ENCODE measurements at regions not wholly inside any gene's neighbourhood (a gene's known extent, or its start where the extent isn't known, plus 50 kb on each side); places are given as distances from the start of the nearest gene placed in this dataset.

GRCh38 chr9:7937761-7938491 is 138.3 kb upstream of the DMAC1 start:
- Histone ChIP-seq H3K4me3 (ENCODE audit: insufficient read length, low read depth) (no peak overlapping the region), H3K36me3 (ENCODE audit: insufficient read depth, insufficient read length, low read length) (no peaks in the 10 kb centered on the region), H3K9me3 (ENCODE audit: insufficient read depth, low read length) (peaks cover 10% of the 10 kb centered on the region), H3K4me1 (ENCODE audit: insufficient read depth, insufficient read length) (no peaks in the 10 kb centered on the region), H3K9ac (ENCODE audit: insufficient read length, low read depth) (no peak overlapping the region), H3K27me3 (ENCODE audit: insufficient read depth, insufficient read length) (no peaks in the 10 kb centered on the region)
- TF ChIP-seq ZNF274 (IDR thresholded peaks at IDR 0.05; ENCODE audit: low read depth, low read length) (no peak), YY1 (IDR thresholded peaks at IDR 0.05; ENCODE audit: insufficient read depth, insufficient read length) (no peak), SUZ12 (IDR thresholded peaks at IDR 0.05; ENCODE audit: extremely low read depth, insufficient read depth, insufficient read length) (no peak)
- DNase-seq (ENCODE audit: low read depth, low spot score), result no peak

GRCh38 chr9:7936996-7937395 is 137.4 kb upstream of the DMAC1 start:
- DNase-seq (ENCODE audit: low read depth, low spot score), result no peak

GRCh38 chr9:7936163-7936562 is 136.6 kb upstream of the DMAC1 start:
- TF ChIP-seq SUZ12 (IDR thresholded peaks at IDR 0.05; ENCODE audit: extremely low read depth, insufficient read depth, insufficient read length) (no peak), ZNF274 (IDR thresholded peaks at IDR 0.05; ENCODE audit: low read depth, low read length) (no peak), YY1 (IDR thresholded peaks at IDR 0.05; ENCODE audit: insufficient read depth, insufficient read length) (no peak)
- no peak for DNase-seq (ENCODE audit: low read depth, low spot score)
- Histone ChIP-seq H3K9me3 (ENCODE audit: insufficient read depth, low read length) (peaks cover 10% of the 10 kb centered on the region; the same call in 1 of the 2 replicates), H3K4me3 (ENCODE audit: insufficient read length, low read depth) (no peak overlapping the region), H3K9ac (ENCODE audit: insufficient read length, low read depth) (no peak overlapping the region), H3K36me3 (ENCODE audit: insufficient read depth, insufficient read length, low read length) (no peaks in the 10 kb centered on the region), H3K27me3 (ENCODE audit: insufficient read depth, insufficient read length) (no peaks in the 10 kb centered on the region), H3K4me1 (ENCODE audit: insufficient read depth, insufficient read length) (no peaks in the 10 kb centered on the region)

More at GRCh38 chr9:7936996-7937395, 137.4 kb upstream of the DMAC1 start:
- Histone ChIP-seq H3K27me3 (ENCODE audit: insufficient read depth, insufficient read length) (no peaks in the 10 kb centered on the region), H3K36me3 (ENCODE audit: insufficient read depth, insufficient read length, low read length) (no peaks in the 10 kb centered on the region), H3K4me3 (ENCODE audit: insufficient read length, low read depth) (no peak overlapping the region), H3K4me1 (ENCODE audit: insufficient read depth, insufficient read length) (no peaks in the 10 kb centered on the region), H3K9me3 (ENCODE audit: insufficient read depth, low read length) (peaks cover 10% of the 10 kb centered on the region; the same call in 1 of the 2 replicates), H3K9ac (ENCODE audit: insufficient read length, low read depth) (no peak overlapping the region)
- TF ChIP-seq SUZ12 (IDR thresholded peaks at IDR 0.05; ENCODE audit: extremely low read depth, insufficient read depth, insufficient read length) (no peak), ZNF274 (IDR thresholded peaks at IDR 0.05; ENCODE audit: low read depth, low read length) (no peak), YY1 (IDR thresholded peaks at IDR 0.05; ENCODE audit: insufficient read depth, insufficient read length) (no peak)

DNA sequence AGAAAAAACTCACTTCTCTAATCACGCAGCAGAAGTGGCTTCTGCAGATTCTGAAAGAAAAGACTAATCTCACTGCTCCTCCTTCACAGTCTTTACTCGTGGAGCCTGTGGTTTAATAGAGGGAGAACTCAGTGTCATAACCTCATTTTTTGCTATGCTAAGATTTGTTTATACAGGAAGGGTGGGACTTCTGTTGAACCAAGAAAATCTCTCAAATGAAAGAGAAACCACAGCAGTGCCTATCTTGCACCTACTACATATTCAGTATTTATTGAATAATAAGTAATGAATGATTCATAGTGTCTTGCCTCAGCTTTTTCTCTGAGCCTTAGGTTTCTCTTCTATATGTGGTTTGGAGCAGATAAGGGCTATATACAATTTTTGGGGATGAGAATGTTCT is 136.1 kb upstream of the DMAC1 start:
- Histone ChIP-seq H3K9ac (ENCODE audit: insufficient read length, low read depth) (no peak overlapping the region), H3K4me1 (ENCODE audit: insufficient read depth, insufficient read length) (no peaks in the 10 kb centered on the region), H3K4me3 (ENCODE audit: insufficient read length, low read depth) (no peak overlapping the region), H3K36me3 (ENCODE audit: insufficient read depth, insufficient read length, low read length) (no peaks in the 10 kb centered on the region), H3K9me3 (ENCODE audit: insufficient read depth, low read length) (peaks cover 10% of the 10 kb centered on the region; the same call in 1 of the 2 replicates), H3K27me3 (ENCODE audit: insufficient read depth, insufficient read length) (no peaks in the 10 kb centered on the region)
- TF ChIP-seq SUZ12 (IDR thresholded peaks at IDR 0.05; ENCODE audit: extremely low read depth, insufficient read depth, insufficient read length) (no peak), YY1 (IDR thresholded peaks at IDR 0.05; ENCODE audit: insufficient read depth, insufficient read length) (no peak), ZNF274 (IDR thresholded peaks at IDR 0.05; ENCODE audit: low read depth, low read length) (no peak)
- no peak for DNase-seq (ENCODE audit: low read depth, low spot score)

DNA sequence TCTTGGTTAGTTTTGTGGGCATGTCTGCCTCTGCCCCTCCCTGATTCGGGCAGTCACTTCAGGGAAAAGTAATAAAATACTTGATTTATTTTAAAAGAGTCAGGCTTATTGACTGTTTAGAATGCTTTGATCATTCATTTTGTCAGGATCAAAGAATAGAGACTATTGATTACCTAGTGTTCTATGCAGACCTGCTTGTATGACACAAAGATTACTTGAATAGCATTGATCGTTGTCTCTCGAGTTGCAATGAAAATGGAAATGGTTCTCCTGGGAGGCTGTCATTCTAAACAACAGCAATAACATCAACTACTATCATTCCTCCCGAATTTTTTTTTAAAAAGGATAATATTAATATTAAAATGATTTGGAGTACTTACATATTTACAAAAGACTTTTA is 133.2 kb upstream of the DMAC1 start:
- TF ChIP-seq ZNF274 (IDR thresholded peaks at IDR 0.05; ENCODE audit: low read depth, low read length) (no peak), SUZ12 (IDR thresholded peaks at IDR 0.05; ENCODE audit: extremely low read depth, insufficient read depth, insufficient read length) (no peak), YY1 (IDR thresholded peaks at IDR 0.05; ENCODE audit: insufficient read depth, insufficient read length) (no peak)
- no peaks in the 10 kb centered on the region for H3K4me1 ChIP-seq (ENCODE audit: insufficient read depth, insufficient read length)
- no peak overlapping the region for H3K4me3 ChIP-seq (ENCODE audit: insufficient read length, low read depth)
- H3K27me3 ChIP-seq (ENCODE audit: insufficient read depth, insufficient read length), result no peaks in the 10 kb centered on the region
- no peaks in the 10 kb centered on the region for H3K9me3 ChIP-seq (ENCODE audit: insufficient read depth, low read length)
- no peak for DNase-seq (ENCODE audit: low read depth, low spot score)
- H3K36me3 ChIP-seq (ENCODE audit: insufficient read depth, insufficient read length, low read length), result no peaks in the 10 kb centered on the region
- no peak overlapping the region for H3K9ac ChIP-seq (ENCODE audit: insufficient read length, low read depth)

DNA sequence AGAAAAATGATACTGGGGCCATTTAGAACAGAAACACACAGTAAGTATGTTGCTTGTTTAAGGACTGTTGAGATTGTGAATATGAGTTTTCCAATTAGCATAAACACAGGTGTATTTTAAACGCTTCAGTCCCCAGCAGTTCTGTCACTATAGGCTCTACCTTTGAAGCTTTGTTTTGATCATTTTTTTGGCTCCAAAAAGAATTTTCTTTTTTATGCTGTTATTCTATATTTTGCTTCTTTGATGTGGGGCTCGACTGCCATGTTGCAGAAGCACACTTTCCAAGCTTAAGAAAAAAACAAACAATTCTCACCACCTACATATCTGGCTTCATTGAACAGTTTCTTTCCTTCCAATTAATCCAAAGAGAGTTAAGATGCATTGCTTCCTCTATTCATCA is 131.0 kb upstream of the DMAC1 start:
- DNase-seq (ENCODE audit: low read depth, low spot score), result no peak
- Histone ChIP-seq H3K9ac (ENCODE audit: insufficient read length, low read depth) (no peak overlapping the region), H3K9me3 (ENCODE audit: insufficient read depth, low read length) (no peaks in the 10 kb centered on the region), H3K4me3 (ENCODE audit: insufficient read length, low read depth) (no peak overlapping the region), H3K27me3 (ENCODE audit: insufficient read depth, insufficient read length) (no peaks in the 10 kb centered on the region), H3K4me1 (ENCODE audit: insufficient read depth, insufficient read length) (no peaks in the 10 kb centered on the region), H3K36me3 (ENCODE audit: insufficient read depth, insufficient read length, low read length) (no peaks in the 10 kb centered on the region)
- TF ChIP-seq SUZ12 (IDR thresholded peaks at IDR 0.05; ENCODE audit: extremely low read depth, insufficient read depth, insufficient read length) (no peak), ZNF274 (IDR thresholded peaks at IDR 0.05; ENCODE audit: low read depth, low read length) (no peak), YY1 (IDR thresholded peaks at IDR 0.05; ENCODE audit: insufficient read depth, insufficient read length) (no peak)

GRCh38 chr9:7921545-7922197 is 122.1 kb upstream of the DMAC1 start:
- no peaks in the 10 kb centered on the region for H3K9me3 ChIP-seq (ENCODE audit: insufficient read depth, low read length)
- no peaks in the 10 kb centered on the region for H3K36me3 ChIP-seq (ENCODE audit: insufficient read depth, insufficient read length, low read length)
- no peaks in the 10 kb centered on the region for H3K4me1 ChIP-seq (ENCODE audit: insufficient read depth, insufficient read length)
- TF ChIP-seq SUZ12 (IDR thresholded peaks at IDR 0.05; ENCODE audit: extremely low read depth, insufficient read depth, insufficient read length) (no peak), ZNF274 (IDR thresholded peaks at IDR 0.05; ENCODE audit: low read depth, low read length) (no peak), YY1 (IDR thresholded peaks at IDR 0.05; ENCODE audit: insufficient read depth, insufficient read length) (no peak)
- DNase-seq (ENCODE audit: low read depth, low spot score), result no peak
- no peaks in the 10 kb centered on the region for H3K27me3 ChIP-seq (ENCODE audit: insufficient read depth, insufficient read length)
- no peak overlapping the region for H3K4me3 ChIP-seq (ENCODE audit: insufficient read length, low read depth)
- H3K9ac ChIP-seq (ENCODE audit: insufficient read length, low read depth), result no peak overlapping the region
